Left lung (tissue), 4 donors: ENCODE measurements at regions not wholly inside any gene's neighbourhood (a gene's known extent, or its start where the extent isn't known, plus 50 kb on each side); places are given as distances from the start of the nearest gene placed in this dataset.
"Not testable (repeated sequence)": the region's sequence is repeated elsewhere in the genome, so short reads cannot be mapped to it uniquely, and the experiment has no call there.

Experiments
- ATAC-seq: fragments of 200-7000 bp; cut with Tn5 transposase; one replicate; pipeline ENCODE4 v1.9.1; 2020; ENCODE audit warnings: moderate library complexity
- DNase-seq, 4 donors: peaks; one replicate each; pipeline ENCODE4 v3.0.0-alpha.2; 2013 to 2020
- H3K27ac ChIP-seq, 2 donors: fragments of 200-600 bp; sonication (generic) in 1 of 2; one replicate each; pipeline versions ENCODE4 v1.5.0 to v1.8.0; 2020 to 2021
- H3K27me3 ChIP-seq, 2 donors: fragments of 200-600 bp; sonication (generic) in 1 of 2; one replicate each; pipeline versions ENCODE4 v1.5.0 to v1.8.0; 2020 to 2021
- H3K36me3 ChIP-seq, 2 donors: fragments of 200-600 bp; sonication (generic) in 1 of 2; one replicate each; pipeline versions ENCODE4 v1.5.0 to v1.8.0; 2020 to 2021
- H3K4me1 ChIP-seq, 2 donors: fragments of 200-600 bp; one replicate each; pipeline ENCODE4 v1.8.0; 2021
- H3K4me3 ChIP-seq, 2 donors: fragments of 200-600 bp; sonication (generic) in 1 of 2; one replicate each; pipeline versions ENCODE4 v1.5.0 to v1.8.0; 2020 to 2021; ENCODE audit warnings: mild to moderate bottlenecking in 1 of 2
- H3K9me3 ChIP-seq, 2 donors: fragments of 200-600 bp; sonication (generic) in 1 of 2; one replicate each; pipeline versions ENCODE4 v1.5.0 to v1.8.0; 2020 to 2021
- intact Hi-C, 2 donors: fragments of 100-400 bp; cut with DNase I; formaldehyde crosslinking; loops; one replicate each; pipeline versions ENCODE4 v1.11.2 to v1.14.2; 2022
- TF ChIP-seq, protein P1 (sequence below), 2 donors: fragments of 200-600 bp; sonication (generic) in 1 of 2; IDR thresholded peaks; one replicate each; pipeline versions ENCODE4 v1.5.0 to v1.8.0; 2021; ENCODE audit warnings: antibody characterized with exemption in 2 of 2
- donor health status: DM: no; HTN: yes; CAD: no.
- donor health status: DM: no; HTN: no; CAD: no.

GRCh38 chr21:15462092-15462491 lies 267.7 kb upstream of the USP25 start:
- TF ChIP-seq, protein P1, sequence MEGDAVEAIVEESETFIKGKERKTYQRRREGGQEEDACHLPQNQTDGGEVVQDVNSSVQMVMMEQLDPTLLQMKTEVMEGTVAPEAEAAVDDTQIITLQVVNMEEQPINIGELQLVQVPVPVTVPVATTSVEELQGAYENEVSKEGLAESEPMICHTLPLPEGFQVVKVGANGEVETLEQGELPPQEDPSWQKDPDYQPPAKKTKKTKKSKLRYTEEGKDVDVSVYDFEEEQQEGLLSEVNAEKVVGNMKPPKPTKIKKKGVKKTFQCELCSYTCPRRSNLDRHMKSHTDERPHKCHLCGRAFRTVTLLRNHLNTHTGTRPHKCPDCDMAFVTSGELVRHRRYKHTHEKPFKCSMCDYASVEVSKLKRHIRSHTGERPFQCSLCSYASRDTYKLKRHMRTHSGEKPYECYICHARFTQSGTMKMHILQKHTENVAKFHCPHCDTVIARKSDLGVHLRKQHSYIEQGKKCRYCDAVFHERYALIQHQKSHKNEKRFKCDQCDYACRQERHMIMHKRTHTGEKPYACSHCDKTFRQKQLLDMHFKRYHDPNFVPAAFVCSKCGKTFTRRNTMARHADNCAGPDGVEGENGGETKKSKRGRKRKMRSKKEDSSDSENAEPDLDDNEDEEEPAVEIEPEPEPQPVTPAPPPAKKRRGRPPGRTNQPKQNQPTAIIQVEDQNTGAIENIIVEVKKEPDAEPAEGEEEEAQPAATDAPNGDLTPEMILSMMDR (IDR thresholded peaks at IDR 0.05): no peak
- Histone ChIP-seq H3K36me3 (no peaks in the 10 kb centered on the region), H3K4me3 (no peak overlapping the region), H3K4me1 (no peaks in the 10 kb centered on the region), H3K27me3 (no peaks in the 10 kb centered on the region), H3K9me3 (no peaks in the 10 kb centered on the region), H3K27ac (no peak overlapping the region)
- ATAC-seq: no peak
- no peak for DNase-seq
- intact Hi-C loops: no loop called here

GRCh38 chr21:15466329-15466728 lies 263.5 kb upstream of the USP25 start:
- no peaks in the 10 kb centered on the region for H3K4me1 ChIP-seq
- ATAC-seq (no peak), DNase-seq (no peak)
- H3K27me3 ChIP-seq: no peaks in the 10 kb centered on the region
- no peak overlapping the region for H3K27ac ChIP-seq
- no peaks in the 10 kb centered on the region for H3K36me3 ChIP-seq
- TF ChIP-seq, protein P1 (IDR thresholded peaks at IDR 0.05): no peak
- no peak overlapping the region for H3K4me3 ChIP-seq
- intact Hi-C loops: no loop called here
- no peaks in the 10 kb centered on the region for H3K9me3 ChIP-seq

DNA sequence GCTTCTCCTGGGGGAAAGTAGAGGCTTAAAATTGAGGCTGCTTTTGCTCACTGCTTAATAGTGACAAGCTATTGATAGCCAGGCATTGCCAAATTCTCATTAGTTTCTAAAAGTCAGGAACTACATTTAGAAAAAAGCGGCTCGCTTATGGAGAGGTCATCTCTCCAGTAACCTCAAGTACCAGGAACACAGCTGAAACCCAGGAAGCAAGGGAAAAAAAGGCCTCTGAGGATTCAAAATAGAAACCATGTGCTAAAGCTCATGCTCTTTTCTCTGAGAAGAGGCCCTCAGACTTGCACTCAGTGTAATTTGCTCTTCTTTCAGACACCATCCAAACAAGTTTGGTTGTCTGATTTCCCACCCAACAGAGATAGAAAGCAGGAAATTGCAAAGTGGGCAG lies 261.4 kb upstream of the USP25 start:
- Histone ChIP-seq H3K36me3 (no peaks in the 10 kb centered on the region), H3K4me1 (no peaks in the 10 kb centered on the region), H3K27ac (no peak overlapping the region), H3K4me3 (no peak overlapping the region), H3K27me3 (no peaks in the 10 kb centered on the region), H3K9me3 (no peaks in the 10 kb centered on the region)
- intact Hi-C loops: no loop called here
- DNase-seq: no peak
- ATAC-seq: no peak
- TF ChIP-seq, protein P1 (IDR thresholded peaks at IDR 0.05): no peak

GRCh38 chr21:15472108-15473040 lies 257.4 kb upstream of the USP25 start:
- Histone ChIP-seq H3K27ac (no peak overlapping the region), H3K27me3 (no peaks in the 10 kb centered on the region), H3K4me3 (no peak overlapping the region), H3K4me1 (no peaks in the 10 kb centered on the region), H3K36me3 (no peaks in the 10 kb centered on the region), H3K9me3 (no peaks in the 10 kb centered on the region)
- TF ChIP-seq, protein P1 (IDR thresholded peaks at IDR 0.05): no peak
- intact Hi-C loops: no loop called here
- DNase-seq (no peak), ATAC-seq (no peak)

DNA sequence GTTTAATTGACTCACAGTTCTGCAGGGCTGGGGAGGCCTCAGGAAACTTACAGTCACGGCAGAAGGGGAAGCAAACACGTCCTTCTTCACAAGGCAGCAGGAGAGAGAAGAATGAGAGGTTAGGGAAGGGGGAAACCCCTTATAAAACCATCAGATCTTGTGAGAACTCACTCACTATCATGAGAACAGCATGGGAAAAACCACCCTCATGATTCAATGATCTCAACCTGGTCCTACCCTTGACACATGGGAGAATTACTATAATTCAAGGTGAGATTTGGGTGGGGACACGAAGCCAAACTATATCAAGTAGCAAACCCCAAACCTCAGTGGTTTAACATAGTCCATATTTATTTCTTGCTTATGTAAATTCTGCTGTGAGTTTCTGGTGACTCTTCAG lies 252.0 kb upstream of the USP25 start:
- H3K4me3 ChIP-seq, H3K27me3 ChIP-seq, H3K36me3 ChIP-seq, H3K27ac ChIP-seq, ATAC-seq, DNase-seq, intact Hi-C loops, H3K9me3 ChIP-seq, H3K4me1 ChIP-seq: not testable (repeated sequence)
